WTC11 (cell line): ENCODE measurements at regions not wholly inside any gene's neighbourhood (a gene's known extent, or its start where the extent isn't known, plus 50 kb on each side); places are given as distances from the start of the nearest gene placed in this dataset.

Experiments used
- ATAC-seq: fragments of 200-7000 bp; cut with Tn5 transposase; 2 replicates; pipeline ENCODE4 v1.10.0; 2021; ENCODE audit warnings: mild to moderate bottlenecking, moderate library complexity
- CTCF ChIA-PET: fragments of 300-600 bp; sonication (Branson Sonifier 250); formaldehyde crosslinking; loops from one replicate; lab custom pipeline; 2021; ENCODE audit warnings: antibody characterized with exemption; lab: Charles Lee
- POLR2A ChIA-PET: fragments of 350-600 bp; sonication (Branson Sonifier 250); formaldehyde crosslinking; loops from one replicate; lab custom pipeline; 2021; ENCODE audit warnings: antibody characterized with exemption; lab: Charles Lee
- DNase-seq: peaks from one replicate; pipeline ENCODE4 v3.0.0; 2021; ENCODE audit warnings: low spot score
- H3K27ac Mint-ChIP-seq: 2 replicates; pipeline ENCODE4 v1.8.0; 2021; ENCODE audit warnings: mixed read lengths
- H3K27me3 Mint-ChIP-seq: 2 replicates; pipeline ENCODE4 v1.8.0; 2021; ENCODE audit warnings: low read depth, mild to moderate bottlenecking, moderate library complexity, mixed read lengths
- H3K36me3 Mint-ChIP-seq: 2 replicates; pipeline ENCODE4 v1.8.0; 2021; ENCODE audit warnings: mixed read lengths
- H3K4me1 Mint-ChIP-seq: 2 replicates; pipeline ENCODE4 v1.8.0; 2022; ENCODE audit warnings: mixed read lengths
- H3K4me3 Mint-ChIP-seq: 2 replicates; pipeline ENCODE4 v1.8.0; 2021; ENCODE audit warnings: mild to moderate bottlenecking, moderate library complexity, mixed read lengths
- H3K9me3 Mint-ChIP-seq: 2 replicates; pipeline ENCODE4 v1.8.0; 2021; ENCODE audit warnings: mixed read lengths
- CBFB ChIP-seq: sonication (generic); formaldehyde crosslinking; IDR thresholded peaks from 2 replicates; pipeline ENCODE4 v1.8.1; 2022; ENCODE audit warnings: mild to moderate bottlenecking, low read depth, missing genetic modification reagents
- CTCF ChIP-seq: fragments of 200-600 bp; IDR thresholded peaks from 2 replicates; pipeline ENCODE4 v1.8.0; 2022; ENCODE audit warnings: antibody characterized with exemption
- FOXJ3 ChIP-seq: sonication (generic); formaldehyde crosslinking; IDR thresholded peaks from 2 replicates; pipeline ENCODE4 v1.9.0; 2021; ENCODE audit warnings: missing genetic modification reagents, mild to moderate bottlenecking, borderline replicate concordance
- GRHL2 ChIP-seq: fragments of 250-450 bp; sonication (Bioruptor Pico); IDR thresholded peaks from 2 replicates; pipeline ENCODE4 v1.8.0; 2022; ENCODE audit warnings: mild to moderate bottlenecking, moderate library complexity; ENCODE audit not compliant: insufficient replicate concordance, severe bottlenecking
- HMGA2 ChIP-seq: fragments of 250-450 bp; sonication (Bioruptor Pico); IDR thresholded peaks from 2 replicates; pipeline ENCODE4 v1.4.0; 2021; ENCODE audit warnings: mild to moderate bottlenecking, moderate library complexity
- ZNF263 ChIP-seq: sonication (generic); formaldehyde crosslinking; IDR thresholded peaks from 2 replicates; pipeline ENCODE4 v1.8.1; 2022; ENCODE audit warnings: low read depth, mild to moderate bottlenecking, moderate library complexity, missing genetic modification reagents
- ZNF416 ChIP-seq: fragments of 250-450 bp; sonication (Bioruptor Pico); IDR thresholded peaks from 2 replicates; pipeline ENCODE4 v1.9.0; 2021; ENCODE audit warnings: mild to moderate bottlenecking, inconsistent platforms
- ZNF671 ChIP-seq: fragments of 250-450 bp; sonication (Bioruptor Pico); IDR thresholded peaks from 2 replicates; pipeline ENCODE4 v1.8.0; 2021; ENCODE audit warnings: mild to moderate bottlenecking
- TF ChIP-seq, protein P1 (sequence below): sonication (generic); formaldehyde crosslinking; IDR thresholded peaks from 2 replicates; pipeline ENCODE4 v1.8.0; 2022; ENCODE audit warnings: missing genetic modification reagents
- TF ChIP-seq, protein P2 (sequence below): fragments of 250-450 bp; sonication (Bioruptor Pico); conservative IDR thresholded peaks from 2 replicates; pipeline ENCODE4 v1.9.0; 2021; ENCODE audit warnings: mild to moderate bottlenecking
- TF ChIP-seq, protein P3 (sequence below): sonication (generic); formaldehyde crosslinking; IDR thresholded peaks from 2 replicates; pipeline ENCODE4 v1.8.1; 2022; ENCODE audit warnings: low read depth, mild to moderate bottlenecking, moderate library complexity, missing genetic modification reagents, borderline replicate concordance
- TF ChIP-seq, protein P4 (sequence below): fragments of 250-450 bp; sonication (Bioruptor Pico); IDR thresholded peaks from 2 replicates; pipeline ENCODE4 v1.9.0; 2021; ENCODE audit warnings: mild to moderate bottlenecking

DNA sequence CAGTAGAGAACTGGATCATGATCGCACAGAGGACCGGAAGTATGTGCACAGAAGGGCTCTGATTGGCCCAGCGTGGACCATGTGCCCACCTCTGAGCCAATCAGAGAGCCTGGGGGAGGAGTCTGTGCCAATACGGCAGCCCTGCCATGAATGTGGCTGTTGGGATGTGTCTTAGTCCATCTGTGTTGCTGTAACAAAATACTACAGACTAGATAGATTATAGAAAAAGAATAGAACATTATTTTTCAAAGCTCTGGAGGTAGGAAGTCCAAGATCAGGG is 132.0 kb downstream of the NDUFA10 start (continued):
- TF ChIP-seq, protein P1, sequence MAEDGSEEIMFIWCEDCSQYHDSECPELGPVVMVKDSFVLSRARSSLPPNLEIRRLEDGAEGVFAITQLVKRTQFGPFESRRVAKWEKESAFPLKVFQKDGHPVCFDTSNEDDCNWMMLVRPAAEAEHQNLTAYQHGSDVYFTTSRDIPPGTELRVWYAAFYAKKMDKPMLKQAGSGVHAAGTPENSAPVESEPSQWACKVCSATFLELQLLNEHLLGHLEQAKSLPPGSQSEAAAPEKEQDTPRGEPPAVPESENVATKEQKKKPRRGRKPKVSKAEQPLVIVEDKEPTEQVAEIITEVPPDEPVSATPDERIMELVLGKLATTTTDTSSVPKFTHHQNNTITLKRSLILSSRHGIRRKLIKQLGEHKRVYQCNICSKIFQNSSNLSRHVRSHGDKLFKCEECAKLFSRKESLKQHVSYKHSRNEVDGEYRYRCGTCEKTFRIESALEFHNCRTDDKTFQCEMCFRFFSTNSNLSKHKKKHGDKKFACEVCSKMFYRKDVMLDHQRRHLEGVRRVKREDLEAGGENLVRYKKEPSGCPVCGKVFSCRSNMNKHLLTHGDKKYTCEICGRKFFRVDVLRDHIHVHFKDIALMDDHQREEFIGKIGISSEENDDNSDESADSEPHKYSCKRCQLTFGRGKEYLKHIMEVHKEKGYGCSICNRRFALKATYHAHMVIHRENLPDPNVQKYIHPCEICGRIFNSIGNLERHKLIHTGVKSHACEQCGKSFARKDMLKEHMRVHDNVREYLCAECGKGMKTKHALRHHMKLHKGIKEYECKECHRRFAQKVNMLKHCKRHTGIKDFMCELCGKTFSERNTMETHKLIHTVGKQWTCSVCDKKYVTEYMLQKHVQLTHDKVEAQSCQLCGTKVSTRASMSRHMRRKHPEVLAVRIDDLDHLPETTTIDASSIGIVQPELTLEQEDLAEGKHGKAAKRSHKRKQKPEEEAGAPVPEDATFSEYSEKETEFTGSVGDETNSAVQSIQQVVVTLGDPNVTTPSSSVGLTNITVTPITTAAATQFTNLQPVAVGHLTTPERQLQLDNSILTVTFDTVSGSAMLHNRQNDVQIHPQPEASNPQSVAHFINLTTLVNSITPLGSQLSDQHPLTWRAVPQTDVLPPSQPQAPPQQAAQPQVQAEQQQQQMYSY (CRISPR knock-in tag): no peak

DNA sequence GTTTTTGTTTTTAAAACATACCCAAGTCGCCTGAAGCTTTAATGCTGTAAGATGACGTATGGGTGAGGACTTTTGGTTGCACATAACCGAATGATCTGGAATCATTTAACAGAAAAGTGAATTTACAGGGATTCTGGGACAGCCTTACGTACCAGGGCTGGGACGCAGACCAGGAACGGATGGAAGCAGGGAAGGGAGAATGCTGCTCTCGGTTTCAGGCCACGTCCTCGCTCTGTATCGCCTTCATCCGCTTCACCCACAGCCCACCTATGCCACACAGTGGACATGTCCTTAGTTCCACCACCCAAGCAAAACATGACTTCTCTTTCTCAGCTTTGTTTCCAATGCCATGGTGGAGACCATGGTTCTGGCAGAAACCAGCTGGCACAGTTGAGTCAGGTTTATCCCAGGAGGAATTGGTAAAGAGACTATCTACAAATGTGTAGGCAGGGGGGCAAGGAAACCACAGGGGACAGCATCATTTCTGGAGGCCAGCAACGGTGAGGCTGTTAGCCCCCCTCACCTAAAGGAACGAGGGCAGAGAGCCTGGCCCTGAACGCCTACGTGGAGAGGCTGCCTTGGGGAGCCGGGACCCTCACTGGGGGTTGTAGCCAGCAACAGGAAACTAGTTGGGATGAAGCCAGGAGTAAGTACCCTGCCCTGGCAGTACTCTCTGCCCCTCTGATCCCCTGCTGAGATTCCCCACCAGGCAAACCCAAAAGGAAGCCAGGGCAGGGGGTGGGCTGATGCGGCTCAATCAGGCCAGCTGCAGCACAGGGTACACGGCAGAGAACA is 132.5 kb downstream of the NDUFA10 start:
- no peak for TF ChIP-seq CTCF
- TF ChIP-seq, protein P2, sequence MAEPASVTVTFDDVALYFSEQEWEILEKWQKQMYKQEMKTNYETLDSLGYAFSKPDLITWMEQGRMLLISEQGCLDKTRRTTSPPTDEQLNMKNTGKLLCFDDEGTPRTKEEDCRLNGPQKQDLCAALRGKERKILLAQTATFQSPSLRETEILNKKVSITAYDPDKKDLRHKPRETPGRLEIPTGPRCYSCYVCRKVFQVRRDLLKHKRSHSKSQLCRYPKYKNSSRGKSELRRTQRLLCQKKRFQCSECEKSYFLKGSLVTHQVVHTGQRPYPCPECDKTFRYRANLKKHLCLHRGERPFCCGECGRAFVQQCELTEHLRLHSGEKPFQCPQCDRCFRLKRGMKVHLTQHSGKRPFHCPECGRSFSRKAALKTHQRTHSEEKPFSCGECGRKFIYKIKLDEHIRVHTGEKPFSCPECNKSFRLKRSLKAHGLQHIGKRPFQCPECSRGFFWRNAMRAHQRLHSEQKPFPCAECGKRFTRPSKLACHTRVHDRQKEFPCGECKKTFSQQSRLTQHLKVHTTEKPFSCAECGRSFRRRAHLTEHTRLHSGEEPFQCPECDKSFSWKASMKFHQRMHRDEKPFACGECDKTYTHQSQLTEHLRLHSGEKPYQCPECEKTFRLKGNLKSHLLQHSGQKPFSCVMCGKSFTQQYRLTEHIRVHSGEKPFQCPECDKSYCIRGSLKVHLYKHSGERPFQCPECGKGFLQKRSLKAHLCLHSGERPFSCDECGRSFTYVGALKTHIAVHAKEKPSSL (CRISPR knock-in tag): no peak
- no peak for TF ChIP-seq HMGA2 (CRISPR knock-in tag)
- TF ChIP-seq, protein P3, sequence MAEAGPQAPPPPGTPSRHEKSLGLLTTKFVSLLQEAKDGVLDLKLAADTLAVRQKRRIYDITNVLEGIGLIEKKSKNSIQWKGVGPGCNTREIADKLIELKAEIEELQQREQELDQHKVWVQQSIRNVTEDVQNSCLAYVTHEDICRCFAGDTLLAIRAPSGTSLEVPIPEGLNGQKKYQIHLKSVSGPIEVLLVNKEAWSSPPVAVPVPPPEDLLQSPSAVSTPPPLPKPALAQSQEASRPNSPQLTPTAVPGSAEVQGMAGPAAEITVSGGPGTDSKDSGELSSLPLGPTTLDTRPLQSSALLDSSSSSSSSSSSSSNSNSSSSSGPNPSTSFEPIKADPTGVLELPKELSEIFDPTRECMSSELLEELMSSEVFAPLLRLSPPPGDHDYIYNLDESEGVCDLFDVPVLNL (CRISPR knock-in tag): no peak
- no peak for TF ChIP-seq ZNF416 (CRISPR knock-in tag)
- TF ChIP-seq, protein P4, sequence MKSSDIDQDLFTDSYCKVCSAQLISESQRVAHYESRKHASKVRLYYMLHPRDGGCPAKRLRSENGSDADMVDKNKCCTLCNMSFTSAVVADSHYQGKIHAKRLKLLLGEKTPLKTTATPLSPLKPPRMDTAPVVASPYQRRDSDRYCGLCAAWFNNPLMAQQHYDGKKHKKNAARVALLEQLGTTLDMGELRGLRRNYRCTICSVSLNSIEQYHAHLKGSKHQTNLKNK (CRISPR knock-in tag): no peak
- TF ChIP-seq FOXJ3 (CRISPR knock-in tag): no peak
- TF ChIP-seq GRHL2 (CRISPR knock-in tag): no peak
- no peak overlapping the region for H3K4me3 Mint-ChIP-seq
- H3K36me3 Mint-ChIP-seq: peaks cover 3% of the 10 kb centered on the region; the same call in 1 of the 2 replicates
- CTCF ChIA-PET: interaction anchor here (1.4 kb wide), 1 partner anchor 68 kb away, joined by 4 read pairs; no protein-coding TSS in a partner anchor
- no peak for ATAC-seq
- peaks cover 16% of the 10 kb centered on the region for H3K9me3 Mint-ChIP-seq
- H3K4me1 Mint-ChIP-seq: peaks cover 16% of the 10 kb centered on the region
- H3K27me3 Mint-ChIP-seq: peaks cover 8% of the 10 kb centered on the region
- POLR2A ChIA-PET: no interaction called here
- DNase-seq: no peak
- H3K27ac Mint-ChIP-seq: no peak overlapping the region

DNA sequence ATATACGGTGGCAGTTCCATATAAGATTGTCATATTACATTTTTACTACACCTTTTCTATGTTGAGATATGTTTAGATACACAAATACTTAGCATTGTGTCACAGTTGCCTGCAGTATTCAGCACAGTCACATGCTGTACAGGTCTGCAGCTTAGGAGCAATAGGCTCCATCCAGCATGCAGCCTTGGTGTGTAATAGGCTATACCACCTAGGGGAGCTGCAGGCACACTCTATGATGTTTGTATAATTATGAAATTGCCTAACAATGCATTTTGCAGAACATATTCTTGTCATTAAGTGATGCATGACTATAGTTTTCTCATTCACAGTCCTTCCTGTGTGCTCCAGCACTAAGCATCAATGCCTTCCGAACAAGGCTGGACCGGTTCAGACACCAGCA is 133.4 kb downstream of the NDUFA10 start:
- TF ChIP-seq ZNF263 (no peak), CBFB (no peak), ZNF671 (CRISPR knock-in tag) (no peak)
- TF ChIP-seq, protein P1 (CRISPR knock-in tag): no peak
- TF ChIP-seq, all 79 proteins: peak for 0
- Mint-ChIP-seq H3K36me3 (peaks cover 3% of the 10 kb centered on the region; the same call in 1 of the 2 replicates), H3K4me1 (peaks cover 14% of the 10 kb centered on the region), H3K9me3 (peaks cover 21% of the 10 kb centered on the region), H3K27me3 (peaks cover 8% of the 10 kb centered on the region), H3K27ac (no peak overlapping the region), H3K4me3 (no peak overlapping the region)
- DNase-seq (no peak), ATAC-seq (no peak)
- CTCF ChIA-PET: interaction anchor here (1.4 kb wide), 1 partner anchor 67 kb away, joined by 4 read pairs; no protein-coding TSS in a partner anchor
- POLR2A ChIA-PET: no interaction called here
